ENCODE measurements at regions not wholly inside any gene's neighbourhood (a gene's known extent, or its start where the extent isn't known, plus 50 kb on each side); places are given as distances from the start of the nearest gene placed in this dataset.

DNA sequence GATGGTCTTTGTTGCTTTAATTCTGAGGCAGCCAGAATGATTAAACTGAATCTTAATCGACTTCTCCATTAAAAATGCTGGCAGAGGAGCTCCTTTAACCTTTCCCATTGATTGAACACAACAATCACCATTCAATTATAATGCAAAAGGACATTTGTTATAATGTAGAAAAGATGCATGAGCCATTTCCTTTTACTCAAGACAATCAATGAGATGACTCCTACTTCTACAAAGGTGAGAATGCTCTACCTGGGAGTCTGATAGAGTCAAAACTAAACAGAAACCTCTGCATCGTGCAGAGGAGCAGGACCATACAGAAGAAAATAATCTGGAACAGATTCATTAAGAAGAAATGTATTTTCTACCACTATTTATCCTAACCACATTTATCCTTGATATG, 253.6 kb upstream of the DACH1 start:
- Histone ChIP-seq H3K36me3 (no peaks in the 10 kb centered on the region), H3K4me1 (no peaks in the 10 kb centered on the region), H3K27ac (no peak overlapping the region), H3K27me3 (no peaks in the 10 kb centered on the region), H3K9me3 (no peaks in the 10 kb centered on the region), H3K4me3 (no peak overlapping the region)
- TF ChIP-seq CTCF (IDR thresholded peaks at IDR 0.05), result no peak
- no peak for DNase-seq

DNA sequence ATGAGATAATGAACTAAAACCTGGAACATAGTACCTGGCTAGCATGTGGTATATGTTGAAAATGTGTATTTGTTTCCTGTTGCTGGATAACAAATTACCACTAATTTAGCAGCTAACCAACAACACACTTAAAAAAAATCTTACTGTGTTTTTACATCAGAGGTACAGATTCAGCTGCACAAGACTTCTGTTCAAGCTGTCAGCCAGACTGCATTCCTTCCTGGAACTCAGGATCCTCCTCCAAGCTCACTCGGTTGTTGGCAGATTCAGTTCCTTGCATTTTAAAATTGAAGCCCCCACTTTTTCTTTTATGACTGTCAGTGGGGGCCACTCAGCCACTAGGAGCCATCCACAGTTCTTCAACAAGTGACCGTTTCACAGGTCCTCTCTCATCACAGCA, 246.9 kb upstream of the DACH1 start:
- Histone ChIP-seq H3K27ac (no peak overlapping the region), H3K4me3 (no peak overlapping the region), H3K4me1 (no peaks in the 10 kb centered on the region), H3K27me3 (no peaks in the 10 kb centered on the region), H3K9me3 (no peaks in the 10 kb centered on the region), H3K36me3 (no peaks in the 10 kb centered on the region)
- DNase-seq, result no peak
- TF ChIP-seq CTCF (IDR thresholded peaks at IDR 0.05), result no peak

GRCh38 chr13:72113076-72113475, 246.1 kb upstream of the DACH1 start:
- H3K27ac ChIP-seq, result no peak overlapping the region
- no peaks in the 10 kb centered on the region for H3K36me3 ChIP-seq
- TF ChIP-seq POLR2A (IDR thresholded peaks at IDR 0.05) (no peak), CTCF (IDR thresholded peaks at IDR 0.05) (no peak)
- DNase-seq, result no peak
- H3K4me1 ChIP-seq, result no peaks in the 10 kb centered on the region
- H3K27me3 ChIP-seq, result no peaks in the 10 kb centered on the region
- H3K9me3 ChIP-seq, result no peaks in the 10 kb centered on the region
- no peak overlapping the region for H3K4me3 ChIP-seq

GRCh38 chr13:72112216-72112615, 245.2 kb upstream of the DACH1 start:
- Histone ChIP-seq H3K27me3 (no peaks in the 10 kb centered on the region), H3K27ac (no peak overlapping the region), H3K9me3 (no peaks in the 10 kb centered on the region), H3K36me3 (no peaks in the 10 kb centered on the region), H3K4me3 (no peak overlapping the region), H3K4me1 (no peaks in the 10 kb centered on the region)
- no peak for DNase-seq
- TF ChIP-seq CTCF (IDR thresholded peaks at IDR 0.05) (no peak), POLR2A (IDR thresholded peaks at IDR 0.05) (no peak)

DNA sequence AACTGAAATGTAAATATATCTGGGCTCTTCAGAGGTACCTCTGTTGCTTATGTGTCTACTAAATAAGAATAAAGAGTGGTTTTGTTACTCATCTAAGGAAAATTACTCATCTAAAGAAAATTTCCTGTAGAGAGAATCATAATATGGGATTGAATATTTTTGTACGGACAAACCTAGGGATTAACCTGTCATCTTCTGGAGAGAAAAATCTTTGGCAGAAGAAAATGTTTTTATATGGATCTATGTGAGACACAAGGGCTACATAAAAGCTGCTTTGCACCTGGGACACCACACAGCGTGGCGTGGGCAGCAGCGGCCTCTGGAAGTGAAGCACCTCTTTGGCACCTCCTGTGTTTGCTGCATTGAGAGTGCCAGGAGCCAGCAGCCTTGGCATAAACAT, 242.9 kb upstream of the DACH1 start:
- no peak overlapping the region for H3K27ac ChIP-seq
- no peaks in the 10 kb centered on the region for H3K9me3 ChIP-seq
- TF ChIP-seq POLR2A (IDR thresholded peaks at IDR 0.05) (no peak), CTCF (IDR thresholded peaks at IDR 0.05) (no peak)
- no peaks in the 10 kb centered on the region for H3K4me1 ChIP-seq
- no peaks in the 10 kb centered on the region for H3K36me3 ChIP-seq
- no peak overlapping the region for H3K4me3 ChIP-seq
- DNase-seq, result no peak
- no peaks in the 10 kb centered on the region for H3K27me3 ChIP-seq

- no peak for DNase-seq
- Histone ChIP-seq H3K27me3 (no peaks in the 10 kb centered on the region), H3K4me3 (no peak overlapping the region), H3K36me3 (no peaks in the 10 kb centered on the region), H3K27ac (no peak overlapping the region), H3K9me3 (no peaks in the 10 kb centered on the region), H3K4me1 (no peaks in the 10 kb centered on the region)
- no peak for TF ChIP-seq POLR2A (IDR thresholded peaks at IDR 0.05)
- TF ChIP-seq CTCF (IDR thresholded peaks at IDR 0.05), result no peak
These were observed 237.7 kb upstream of the DACH1 start for GRCh38 chr13:72104656-72105180.

All from Peyer's patch (tissue), 4 donors.